HepG2 (cell line): ENCODE measurements at regions not wholly inside any gene's neighbourhood (a gene's known extent, or its start where the extent isn't known, plus 50 kb on each side); places are given as distances from the start of the nearest gene placed in this dataset.

ENCODE experiments used
- CTCF ChIP-seq: sonication (generic); formaldehyde crosslinking; IDR thresholded peaks from 2 replicates; pipeline ENCODE4 v1.5.0; 2020; ENCODE audit warnings: mild to moderate bottlenecking, missing genetic modification reagents, moderate library complexity
- ELF4 ChIP-seq: sonication (generic); formaldehyde crosslinking; IDR thresholded peaks from 2 replicates; pipeline ENCODE4 v1.5.0; 2020; ENCODE audit warnings: missing genetic modification reagents, mild to moderate bottlenecking, moderate library complexity, borderline replicate concordance
- GTF2F1 ChIP-seq: fragments of 150-350 bp; IDR thresholded peaks from 2 replicates; pipeline ENCODE4 v1.6.1; 2014; ENCODE audit warnings: low read length
- NR2F1 ChIP-seq, 2 experiments: fragments of 450-650 bp in 1 of 2; formaldehyde crosslinking in 1 of 2; IDR thresholded peaks; 2 replicates each; pipeline versions ENCODE4 v1.5.0 to v1.6.1; 2016 to 2020; ENCODE audit warnings: mild to moderate bottlenecking in 1 of 2, missing compliant biosample characterization in 1 of 2, missing genetic modification reagents in 1 of 2, moderate library complexity in 1 of 2
- POLR2A ChIP-seq, 2 experiments: IDR thresholded peaks; 2 replicates each; pipeline ENCODE4 v1.6.1; 2011; ENCODE audit warnings: low read depth in 2 of 2, low read length in 2 of 2, mild to moderate bottlenecking in 1 of 2, moderate library complexity in 1 of 2; ENCODE audit not compliant: insufficient read depth in 1 of 2
- POLR2AphosphoS5 ChIP-seq: IDR thresholded peaks from 2 replicates; pipeline ENCODE4 v1.6.1; 2012; ENCODE audit warnings: low read depth, low read length
- REST ChIP-seq, 2 experiments: IDR thresholded peaks; 2 replicates each; pipeline ENCODE4 v1.6.1; 2011 to 2012; ENCODE audit warnings: low read length in 2 of 2, borderline replicate concordance in 1 of 2, low read depth in 1 of 2, mild to moderate bottlenecking in 1 of 2, moderate library complexity in 1 of 2
- SRF ChIP-seq: IDR thresholded peaks from 2 replicates; pipeline ENCODE4 v1.6.1; 2011; ENCODE audit warnings: mild to moderate bottlenecking, low read depth, low read length, moderate library complexity
- ZBTB33 ChIP-seq: sonication (generic); formaldehyde crosslinking; IDR thresholded peaks from 2 replicates; pipeline ENCODE4 v1.4.0; 2020; ENCODE audit warnings: missing genetic modification reagents
- ZNF326 ChIP-seq: sonication (generic); formaldehyde crosslinking; IDR thresholded peaks from 2 replicates; pipeline ENCODE4 v1.4.0; 2020; ENCODE audit warnings: missing genetic modification reagents, borderline replicate concordance

- no peak for TF ChIP-seq ZBTB33
- TF ChIP-seq NR2F1 (CRISPR knock-in tag; IDR thresholded peaks at IDR 0.05) = no peak
- no peak for TF ChIP-seq REST (IDR thresholded peaks at IDR 0.05; ENCODE audit: borderline replicate concordance in 1 of 2, low read depth in 1 of 2, low read length in 2 of 2)
- TF ChIP-seq SRF = no peak
- TF ChIP-seq POLR2A (IDR thresholded peaks at IDR 0.05; ENCODE audit: insufficient read depth in 1 of 2, low read depth in 2 of 2, low read length in 2 of 2) = no peak
- TF ChIP-seq ELF4 = no peak
- no peak for TF ChIP-seq CTCF
- TF ChIP-seq POLR2AphosphoS5 = no peak
- TF ChIP-seq ZNF326 (CRISPR knock-in tag) = no peak
- no peak for TF ChIP-seq GTF2F1
Measured at GRCh38 chr5:91521785-91522184, 138.7 kb upstream of the ARRDC3 start.
